GM12865 (cell line): ENCODE measurements at regions not wholly inside any gene's neighbourhood (a gene's known extent, or its start where the extent isn't known, plus 50 kb on each side); places are given as distances from the start of the nearest gene placed in this dataset.
A peak's percentile ranks its signal among the peaks of the same experiment; 100 is the strongest.

Experiments
- DNase-seq: peaks from one replicate; pipeline ENCODE4 v3.0.0; 2010; ENCODE audit warnings: low read depth
- H3K4me3 ChIP-seq: 2 replicates; pipeline ENCODE4 v1.5.1; 2011; ENCODE audit warnings: mild to moderate bottlenecking, low read depth, low read length, control low read depth
- TF ChIP-seq, protein P1 (sequence below): IDR thresholded peaks from 2 replicates; pipeline ENCODE4 v1.5.1; 2011; ENCODE audit warnings: low read length, control low read depth, low read depth, inconsistent platforms; ENCODE audit not compliant: insufficient read depth; ENCODE audit errors: missing control alignments

DNA sequence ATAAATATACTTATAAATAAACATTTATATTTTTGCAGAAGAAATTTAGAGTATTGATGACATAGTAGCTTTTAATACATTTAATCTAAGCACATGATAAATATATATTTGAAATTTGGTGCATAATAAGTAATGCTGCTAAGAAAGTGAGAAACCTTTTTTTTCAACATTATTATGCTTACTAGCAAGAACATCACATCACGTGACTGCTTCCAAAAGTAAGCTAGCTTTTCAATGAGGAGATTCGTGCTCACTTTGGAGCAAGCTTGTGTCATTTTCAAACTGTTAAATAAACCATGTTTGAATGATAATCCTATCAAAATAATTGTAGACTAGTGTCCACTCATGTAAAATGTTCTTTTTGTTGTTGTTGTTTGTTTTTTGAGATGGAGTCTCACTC lies 109.0 kb upstream of the SLC4A7 start:
- TF ChIP-seq, protein P1, sequence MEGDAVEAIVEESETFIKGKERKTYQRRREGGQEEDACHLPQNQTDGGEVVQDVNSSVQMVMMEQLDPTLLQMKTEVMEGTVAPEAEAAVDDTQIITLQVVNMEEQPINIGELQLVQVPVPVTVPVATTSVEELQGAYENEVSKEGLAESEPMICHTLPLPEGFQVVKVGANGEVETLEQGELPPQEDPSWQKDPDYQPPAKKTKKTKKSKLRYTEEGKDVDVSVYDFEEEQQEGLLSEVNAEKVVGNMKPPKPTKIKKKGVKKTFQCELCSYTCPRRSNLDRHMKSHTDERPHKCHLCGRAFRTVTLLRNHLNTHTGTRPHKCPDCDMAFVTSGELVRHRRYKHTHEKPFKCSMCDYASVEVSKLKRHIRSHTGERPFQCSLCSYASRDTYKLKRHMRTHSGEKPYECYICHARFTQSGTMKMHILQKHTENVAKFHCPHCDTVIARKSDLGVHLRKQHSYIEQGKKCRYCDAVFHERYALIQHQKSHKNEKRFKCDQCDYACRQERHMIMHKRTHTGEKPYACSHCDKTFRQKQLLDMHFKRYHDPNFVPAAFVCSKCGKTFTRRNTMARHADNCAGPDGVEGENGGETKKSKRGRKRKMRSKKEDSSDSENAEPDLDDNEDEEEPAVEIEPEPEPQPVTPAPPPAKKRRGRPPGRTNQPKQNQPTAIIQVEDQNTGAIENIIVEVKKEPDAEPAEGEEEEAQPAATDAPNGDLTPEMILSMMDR: no peak

DNA sequence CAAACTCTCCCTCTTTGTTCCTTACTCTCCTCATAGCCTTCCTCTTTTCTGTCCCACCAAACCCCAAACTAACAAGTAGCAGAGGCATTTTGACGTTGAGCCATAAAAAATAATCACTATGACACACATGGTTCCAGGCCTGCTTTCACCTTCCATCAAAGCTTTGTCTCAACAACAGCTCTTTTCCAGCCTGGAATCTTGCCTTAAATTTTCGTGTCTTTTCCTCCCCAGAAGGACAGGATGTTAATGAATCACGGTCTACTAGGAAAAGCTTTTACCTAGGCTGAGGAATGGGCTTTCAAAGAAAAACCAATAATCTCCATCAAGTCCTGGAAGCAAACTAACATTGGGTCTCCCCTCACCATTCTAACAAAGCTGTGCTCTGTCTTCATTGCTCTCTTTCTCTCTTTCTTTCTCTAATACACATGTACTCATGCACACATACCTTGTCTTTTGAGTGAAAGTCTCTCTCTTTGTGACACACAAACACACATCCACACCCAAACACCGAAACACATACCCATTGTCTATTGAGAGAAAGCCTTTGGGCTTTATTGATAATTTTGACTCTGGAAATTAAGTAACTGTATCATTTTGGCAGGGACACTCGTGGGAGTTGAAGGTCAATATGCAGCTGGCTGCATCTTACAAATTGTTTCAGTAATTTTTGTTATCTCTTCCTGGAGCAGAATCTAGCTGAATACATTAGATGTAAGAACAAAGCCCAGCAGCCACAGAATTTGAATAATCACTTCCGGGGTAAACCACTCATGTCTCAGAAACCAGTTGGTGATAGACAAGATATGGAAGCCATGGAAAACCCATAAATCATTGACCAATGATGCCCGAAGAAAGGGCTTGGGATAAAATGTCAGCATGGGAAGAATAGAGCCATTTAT lies 107.4 kb upstream of the SLC4A7 start:
- peak; percentile 25 for DNase-seq
- H3K4me3 ChIP-seq: no peak overlapping the region

More for the DNA sequence above, 109.0 kb upstream of the SLC4A7 start:
- DNase-seq: no peak
- no peak overlapping the region for H3K4me3 ChIP-seq

DNA sequence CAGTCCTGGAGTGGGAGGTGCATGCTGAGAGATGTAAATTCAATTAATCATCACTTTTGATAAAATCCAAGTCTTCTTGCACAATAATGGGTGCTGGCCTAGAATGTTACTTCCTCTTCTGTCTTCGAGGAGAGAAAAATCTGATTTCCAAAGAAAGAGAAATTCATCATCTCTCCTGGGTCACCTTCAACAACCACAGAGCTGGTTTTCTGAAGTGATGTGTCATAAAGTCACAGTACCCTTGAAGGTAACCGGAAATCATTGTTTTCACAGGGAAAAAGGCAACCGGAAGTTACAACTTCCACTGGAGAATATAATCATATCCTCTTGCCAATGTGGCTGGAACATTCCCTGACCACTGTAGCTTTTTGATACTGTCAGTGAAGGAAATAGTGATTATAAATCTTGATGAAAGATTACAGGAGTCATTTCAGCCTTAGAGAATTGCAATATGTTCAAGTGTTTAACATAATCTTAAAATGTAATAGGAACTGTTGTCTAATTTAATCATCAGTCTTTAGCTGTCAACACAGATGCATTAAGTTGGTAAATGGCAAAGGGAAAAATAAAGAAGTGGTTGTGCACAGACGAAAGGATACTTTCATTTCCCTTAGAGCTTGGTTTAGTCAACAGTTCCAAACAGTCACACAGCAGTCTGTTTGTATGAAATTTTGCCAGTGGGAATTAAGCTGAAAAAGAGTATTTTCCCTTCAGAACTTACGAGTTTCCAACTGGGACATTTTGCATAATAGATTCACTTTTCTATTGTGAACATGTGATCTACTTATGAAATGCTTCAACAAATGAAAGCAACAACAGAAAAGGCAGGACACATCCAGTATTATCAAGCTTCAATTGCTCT lies 106.5 kb upstream of the SLC4A7 start:
- no peak overlapping the region for H3K4me3 ChIP-seq
- DNase-seq: no peak
- TF ChIP-seq, protein P1: no peak

More for the DNA sequence above, 107.4 kb upstream of the SLC4A7 start:
- TF ChIP-seq, protein P1: no peak

DNA sequence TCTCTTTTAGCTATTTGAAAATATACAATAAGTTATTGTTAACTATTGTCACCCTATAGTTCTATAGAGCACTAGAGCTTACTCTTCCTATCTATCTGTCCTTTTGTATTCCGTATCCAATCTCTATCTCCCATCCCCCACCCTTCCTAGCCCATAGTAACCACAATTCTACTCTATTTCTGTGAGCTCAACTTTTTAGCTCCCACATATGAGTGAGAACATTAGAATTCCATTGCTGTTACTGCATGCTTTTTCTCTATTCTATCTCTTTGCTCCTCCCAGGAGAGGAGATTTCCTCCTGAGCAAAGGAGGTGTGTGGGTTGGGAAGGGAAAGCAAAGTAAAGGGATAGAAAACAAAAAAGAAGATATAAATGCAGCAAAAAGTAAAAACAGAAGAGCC lies 105.6 kb upstream of the SLC4A7 start:
- no peak for DNase-seq
- TF ChIP-seq, protein P1: no peak
- no peak overlapping the region for H3K4me3 ChIP-seq

DNA sequence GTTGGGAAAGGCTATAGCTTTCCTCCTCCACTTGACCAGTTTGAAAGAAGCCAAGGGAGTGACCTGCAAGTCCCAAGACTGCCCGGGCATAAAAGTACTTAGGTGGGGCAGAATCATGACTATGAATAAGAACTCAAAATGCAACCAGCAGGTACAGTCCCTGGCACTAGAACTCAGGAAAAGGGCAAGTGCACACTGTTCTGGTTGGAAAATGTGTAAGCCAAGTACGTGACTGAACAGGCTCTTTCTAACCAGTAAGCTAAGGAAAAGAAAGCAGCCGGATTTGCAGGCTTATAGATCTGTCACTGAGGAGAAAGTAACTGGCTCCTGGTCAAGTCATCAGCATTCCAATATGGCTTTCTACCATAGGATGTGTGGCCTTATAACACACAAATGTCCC lies 101.2 kb upstream of the SLC4A7 start:
- no peak overlapping the region for H3K4me3 ChIP-seq
- DNase-seq: no peak
- TF ChIP-seq, protein P1: no peak

DNA sequence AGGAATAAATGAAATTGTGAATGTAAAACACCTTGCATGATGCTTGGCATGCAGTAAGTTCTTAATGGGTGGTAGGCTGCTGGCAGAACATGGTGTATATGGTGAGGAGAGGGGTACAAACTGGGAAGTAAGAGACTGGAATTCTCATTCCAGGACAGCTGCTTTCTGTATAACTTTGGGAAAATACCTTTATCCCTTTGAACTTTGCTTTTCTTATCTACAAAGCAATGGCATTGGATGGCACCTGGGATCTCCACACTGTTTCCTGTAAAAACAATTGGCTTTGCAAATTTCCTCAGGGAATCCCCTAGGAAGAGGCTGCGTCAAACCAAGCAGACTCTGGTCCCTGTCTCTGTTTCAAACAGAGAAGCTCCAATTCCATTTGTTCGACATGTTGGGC lies 100.7 kb upstream of the SLC4A7 start:
- DNase-seq: no peak
- TF ChIP-seq, protein P1: no peak
- H3K4me3 ChIP-seq: no peak overlapping the region
